ENCODE measurements at regions not wholly inside any gene's neighbourhood (a gene's known extent, or its start where the extent isn't known, plus 50 kb on each side); places are given as distances from the start of the nearest gene placed in this dataset.

DNA sequence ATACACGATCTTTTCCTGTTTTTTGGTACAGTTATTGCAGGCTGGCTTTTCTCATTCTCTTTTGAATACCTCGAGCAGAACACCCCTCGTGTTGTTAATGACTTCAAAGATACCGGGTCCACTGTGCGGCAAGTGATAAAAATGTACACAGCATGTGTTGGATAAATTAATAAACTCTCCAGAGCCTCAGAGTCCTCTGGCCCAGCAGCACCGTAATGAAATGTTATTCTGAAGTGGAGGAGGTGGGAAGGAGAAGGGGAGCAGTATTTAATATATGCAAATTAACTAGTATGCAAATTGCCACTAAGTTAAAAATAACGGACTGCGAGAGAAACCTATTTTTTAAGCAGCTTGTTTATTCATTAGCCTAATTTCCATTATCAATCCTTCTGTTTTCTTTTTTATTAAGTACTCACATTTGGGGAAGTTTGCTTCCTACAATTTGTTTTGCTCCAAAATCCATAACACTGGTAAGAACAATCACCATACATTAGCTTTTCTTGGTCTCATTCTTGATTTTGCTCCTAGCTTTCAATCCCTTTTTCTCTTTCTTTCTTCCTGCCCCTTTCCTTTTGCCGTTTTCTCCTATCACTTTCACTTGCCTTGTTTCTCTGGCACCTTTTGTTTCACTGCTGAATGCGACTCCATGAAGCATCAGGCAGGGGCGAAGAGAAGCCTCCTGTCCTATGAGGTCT lies 462.3 kb upstream of the PPP2R3A start:
- ChIA-PET CTCF (no interaction called here), POLR2A (no interaction called here)
- ATAC-seq: no peak
- no peak overlapping the region for H3K27ac ChIP-seq (ENCODE audit: low read depth, low read length)
- intact Hi-C loops (cut with micrococcal nuclease): no loop called here
- Mint-ChIP-seq H3K4me3 (no peak overlapping the region), H3K27me3 (peaks cover 0 to 24% (median 5%) of the 10 kb centered on the region in 5 donors), H3K36me3 (no peaks in the 10 kb centered on the region), H3K9me3 (peaks cover 0 to 10% (median 3%) of the 10 kb centered on the region in 11 donors), H3K4me1 (no peaks in the 10 kb centered on the region), H3K27ac (no peak overlapping the region)
- no peak overlapping the region for H3K4me3 ChIP-seq (ENCODE audit: low read length)
- DNase-seq: no peak
- no peaks in the 10 kb centered on the region for H3K4me1 ChIP-seq (ENCODE audit: control insufficient read depth in 2 of 2, insufficient read depth in 2 of 2, low read length in 2 of 2)
- no peaks in the 10 kb centered on the region for H3K36me3 ChIP-seq (ENCODE audit: control insufficient read depth in 2 of 3, insufficient read depth in 3 of 3, low read length in 3 of 3)
- no peaks in the 10 kb centered on the region for H3K9me3 ChIP-seq (ENCODE audit: control insufficient read depth in 2 of 3, low read length in 3 of 3)
- no peaks in the 10 kb centered on the region for H3K27me3 ChIP-seq (ENCODE audit: control insufficient read depth in 2 of 2, insufficient read depth in 2 of 2, low read length in 2 of 2)

DNA sequence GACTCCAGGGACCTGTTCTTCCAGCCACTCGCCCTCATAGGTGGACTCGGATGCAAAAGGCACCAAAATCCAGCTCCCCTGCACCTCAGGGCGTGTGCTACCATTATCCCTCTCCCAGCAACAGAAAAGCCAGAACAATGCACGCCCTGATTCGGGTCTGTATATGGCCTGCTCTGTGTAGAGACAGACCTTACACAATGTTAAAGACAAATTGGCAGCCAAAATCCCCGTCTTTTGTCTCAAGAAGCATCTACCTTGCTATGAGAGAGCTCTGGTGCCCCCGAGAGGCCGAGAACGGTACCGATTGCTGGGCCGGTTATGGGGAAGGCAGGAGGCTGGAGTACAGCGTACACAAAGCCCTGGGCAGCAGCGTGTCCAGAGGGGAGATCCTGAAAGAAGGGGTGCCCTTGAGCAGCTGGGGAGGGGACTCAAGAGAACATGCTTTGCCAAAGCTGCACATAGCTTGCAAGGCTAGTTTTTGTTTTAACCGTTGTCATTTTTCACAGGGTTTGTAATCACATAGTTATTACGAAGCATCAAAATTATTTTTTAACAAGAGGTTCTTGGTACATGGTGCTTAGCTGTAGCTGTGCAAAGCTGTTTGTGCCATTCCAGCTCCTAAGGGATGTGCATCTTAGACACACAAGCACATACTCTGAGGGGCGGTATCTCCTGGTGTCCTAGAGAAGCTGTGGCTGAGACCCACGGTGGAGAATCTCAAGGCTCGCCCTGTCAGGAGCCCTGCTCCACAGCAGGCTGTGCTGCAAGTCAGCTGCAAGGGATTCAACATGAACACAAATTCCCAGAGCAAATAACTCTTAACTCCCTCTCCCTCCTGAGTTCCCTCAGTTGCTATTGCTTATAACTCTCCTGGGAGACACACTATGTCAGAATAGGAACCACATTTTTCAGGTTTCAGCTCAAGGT lies 461.5 kb upstream of the PPP2R3A start:
- intact Hi-C loops (cut with micrococcal nuclease): no loop called here
- Mint-ChIP-seq H3K4me1 (no peaks in the 10 kb centered on the region), H3K27ac (no peak overlapping the region), H3K36me3 (no peaks in the 10 kb centered on the region), H3K9me3 (peaks cover under 1 to 16% (median 5%) of the 10 kb centered on the region in 11 donors), H3K4me3 (no peak overlapping the region), H3K27me3 (peaks cover 0 to 22% (median 5%) of the 10 kb centered on the region in 5 donors)
- no peaks in the 10 kb centered on the region for H3K4me1 ChIP-seq (ENCODE audit: control insufficient read depth in 2 of 2, insufficient read depth in 2 of 2, low read length in 2 of 2)
- H3K9me3 ChIP-seq (ENCODE audit: control insufficient read depth in 2 of 3, low read length in 3 of 3): no peaks in the 10 kb centered on the region
- CTCF ChIA-PET: no interaction called here
- H3K27me3 ChIP-seq (ENCODE audit: control insufficient read depth in 2 of 2, insufficient read depth in 2 of 2, low read length in 2 of 2): no peaks in the 10 kb centered on the region
- POLR2A ChIA-PET: no interaction called here
- no peak overlapping the region for H3K4me3 ChIP-seq (ENCODE audit: low read length)
- no peak for ATAC-seq
- H3K27ac ChIP-seq (ENCODE audit: low read depth, low read length): no peak overlapping the region
- peak in 1 of 9 donors; percentile 27 for DNase-seq
- no peaks in the 10 kb centered on the region for H3K36me3 ChIP-seq (ENCODE audit: control insufficient read depth in 2 of 3, insufficient read depth in 3 of 3, low read length in 3 of 3)

DNA sequence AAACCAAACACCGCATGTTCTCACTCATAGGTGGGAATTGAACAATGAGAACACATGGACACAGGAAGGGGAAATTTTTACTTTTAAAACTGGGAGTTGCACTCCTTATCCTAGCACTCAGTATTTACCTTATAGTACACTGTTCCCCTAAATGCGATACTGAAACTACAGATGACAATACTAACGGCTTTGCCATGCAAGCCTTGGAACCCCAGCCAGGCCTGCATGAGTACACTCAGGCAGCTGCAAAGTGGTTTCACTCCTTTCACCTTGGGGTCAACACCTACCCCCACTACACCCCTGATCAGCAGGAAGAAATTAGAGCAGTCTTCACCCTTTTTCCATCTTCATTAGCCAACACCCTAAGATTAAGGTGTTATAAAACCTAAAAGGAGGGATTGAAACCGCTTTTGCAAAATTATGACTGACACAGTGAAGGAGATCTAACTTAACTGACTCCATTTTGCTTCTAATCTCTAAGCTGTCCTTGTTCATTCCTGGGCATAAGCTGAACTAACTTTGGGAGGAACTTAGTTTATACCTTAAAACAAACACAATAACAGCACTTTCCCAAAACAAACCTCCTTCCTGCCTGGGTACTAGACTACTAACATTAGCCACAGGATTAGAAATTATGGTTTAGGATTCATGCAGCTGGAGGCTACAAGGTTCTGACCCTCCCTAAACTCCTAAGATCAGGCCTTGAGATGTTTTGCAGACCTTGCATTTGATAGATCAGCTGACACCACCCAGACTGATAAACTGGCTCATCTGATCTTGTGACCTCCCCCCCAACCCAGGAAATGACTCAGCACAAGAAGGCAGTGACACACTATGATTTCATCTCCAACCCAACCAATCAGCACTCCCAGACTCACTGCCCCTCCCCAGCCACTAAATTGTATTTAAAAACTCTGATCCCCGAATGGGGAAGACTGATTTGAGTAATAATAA lies 452.1 kb upstream of the PPP2R3A start:
- Histone ChIP-seq H3K27ac (ENCODE audit: low read depth, low read length) (no peak overlapping the region), H3K4me1 (ENCODE audit: control insufficient read depth in 2 of 2, insufficient read depth in 2 of 2, low read length in 2 of 2) (no peaks in the 10 kb centered on the region), H3K4me3 (ENCODE audit: low read length) (no peak overlapping the region), H3K36me3 (ENCODE audit: control insufficient read depth in 2 of 3, insufficient read depth in 3 of 3, low read length in 3 of 3) (no peaks in the 10 kb centered on the region), H3K27me3 (ENCODE audit: control insufficient read depth in 2 of 2, insufficient read depth in 2 of 2, low read length in 2 of 2) (no peaks in the 10 kb centered on the region), H3K9me3 (ENCODE audit: control insufficient read depth in 2 of 3, low read length in 3 of 3) (no peaks in the 10 kb centered on the region)
- Mint-ChIP-seq H3K27me3 (peaks cover 0 to 6% (median 0%) of the 10 kb centered on the region in 5 donors), H3K27ac (no peak overlapping the region), H3K4me3 (no peak overlapping the region), H3K9me3 (peaks cover 2 to 20% (median 10%) of the 10 kb centered on the region in 11 donors), H3K4me1 (no peaks in the 10 kb centered on the region), H3K36me3 (no peaks in the 10 kb centered on the region)
- ChIA-PET CTCF (no interaction called here), POLR2A (no interaction called here)
- DNase-seq: no peak
- no peak for ATAC-seq
- intact Hi-C loops (cut with micrococcal nuclease): no loop called here

DNA sequence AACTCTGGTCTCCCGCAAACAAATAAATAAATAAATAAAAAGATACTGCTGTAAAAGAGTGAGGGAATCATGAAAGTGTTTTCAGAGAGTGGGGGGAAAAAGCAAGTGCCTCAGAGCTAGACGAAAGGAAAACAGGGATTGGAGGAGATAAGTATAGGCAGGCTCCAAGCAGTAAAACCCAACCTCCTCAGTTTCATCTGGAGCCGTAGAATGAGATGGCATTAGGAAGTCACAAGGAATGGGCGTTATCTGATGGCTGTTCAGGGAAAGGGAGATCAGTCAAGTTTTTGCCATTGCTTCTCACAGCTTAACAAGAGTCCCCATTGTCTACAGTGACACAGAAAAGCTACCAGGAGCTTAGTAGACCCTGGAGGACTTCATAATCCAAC lies 451.5 kb upstream of the PPP2R3A start:
- H3K4me3 ChIP-seq (ENCODE audit: low read length): no peak overlapping the region
- intact Hi-C loops (cut with micrococcal nuclease): no loop called here
- H3K4me1 ChIP-seq (ENCODE audit: control insufficient read depth in 2 of 2, insufficient read depth in 2 of 2, low read length in 2 of 2): no peaks in the 10 kb centered on the region
- no peaks in the 10 kb centered on the region for H3K9me3 ChIP-seq (ENCODE audit: control insufficient read depth in 2 of 3, low read length in 3 of 3)
- no peaks in the 10 kb centered on the region for H3K27me3 ChIP-seq (ENCODE audit: control insufficient read depth in 2 of 2, insufficient read depth in 2 of 2, low read length in 2 of 2)
- CTCF ChIA-PET: no interaction called here
- peaks cover 0 to 15% (median 8%) of the 10 kb centered on the region in 11 donors for H3K9me3 Mint-ChIP-seq
- DNase-seq: no peak
- H3K4me3 Mint-ChIP-seq: no peak overlapping the region
- ATAC-seq: no peak
- H3K36me3 ChIP-seq (ENCODE audit: control insufficient read depth in 2 of 3, insufficient read depth in 3 of 3, low read length in 3 of 3): no peaks in the 10 kb centered on the region
- H3K27me3 Mint-ChIP-seq: peaks cover 0 to 7% (median 0%) of the 10 kb centered on the region in 5 donors
- no peaks in the 10 kb centered on the region for H3K4me1 Mint-ChIP-seq
- no peak overlapping the region for H3K27ac ChIP-seq (ENCODE audit: low read depth, low read length)
- POLR2A ChIA-PET: no interaction called here
- no peak overlapping the region for H3K27ac Mint-ChIP-seq
- H3K36me3 Mint-ChIP-seq: no peaks in the 10 kb centered on the region

DNA sequence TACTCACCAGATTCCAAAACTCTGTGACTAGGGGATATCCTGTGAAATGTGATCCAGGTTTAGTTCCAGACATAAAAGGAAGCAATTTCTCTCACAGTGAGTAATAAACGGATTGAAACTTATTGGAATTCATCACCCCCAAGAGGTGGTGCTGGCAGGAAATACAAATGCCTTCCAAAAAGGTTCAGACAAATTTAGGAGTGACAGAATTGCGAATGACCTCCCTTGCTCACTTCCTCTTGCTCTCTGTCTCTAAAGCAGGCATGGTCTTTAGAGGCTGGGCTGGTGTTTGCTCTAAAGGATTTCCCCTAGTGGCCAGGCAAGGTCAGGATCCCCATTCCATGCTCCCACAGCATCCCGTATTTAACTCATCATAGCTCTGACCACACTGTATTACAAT lies 449.4 kb upstream of the PPP2R3A start:
- CTCF ChIA-PET: no interaction called here
- no peaks in the 10 kb centered on the region for H3K36me3 ChIP-seq (ENCODE audit: control insufficient read depth in 2 of 3, insufficient read depth in 3 of 3, low read length in 3 of 3)

DNA sequence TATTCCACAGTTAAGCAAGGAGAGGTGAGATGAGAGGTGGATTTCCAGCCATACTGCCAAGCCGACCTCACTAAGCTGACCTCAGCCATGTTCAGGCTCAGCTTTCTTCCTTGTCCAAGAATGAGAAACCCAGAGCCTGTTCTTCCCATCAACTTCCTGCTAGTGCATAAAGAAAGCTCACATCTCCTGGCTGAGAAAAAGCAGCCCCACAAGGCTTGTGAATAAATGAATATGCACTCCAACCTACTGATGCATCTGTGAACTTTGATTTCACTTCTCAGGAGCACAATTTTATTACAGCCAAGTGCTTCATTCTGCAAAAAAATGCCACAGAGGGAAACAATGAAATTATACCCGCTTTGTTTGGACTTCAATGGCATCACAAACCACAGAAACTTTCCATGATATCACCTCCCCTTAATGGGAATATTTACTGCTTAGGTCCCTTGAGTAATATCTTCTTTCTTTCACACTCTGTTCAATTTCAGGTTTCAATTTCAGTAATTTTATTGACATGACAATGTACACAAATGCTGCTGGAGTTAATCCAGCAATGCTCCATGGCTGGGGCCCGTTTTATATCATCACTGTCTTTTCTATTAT lies 437.0 kb upstream of the PPP2R3A start:
- no peak overlapping the region for H3K27ac Mint-ChIP-seq
- H3K9me3 ChIP-seq (ENCODE audit: control insufficient read depth in 2 of 3, low read length in 3 of 3): no peaks in the 10 kb centered on the region
- no peaks in the 10 kb centered on the region for H3K27me3 ChIP-seq (ENCODE audit: control insufficient read depth in 2 of 2, insufficient read depth in 2 of 2, low read length in 2 of 2)
- ChIA-PET POLR2A (no interaction called here), CTCF (no interaction called here)
- H3K27me3 Mint-ChIP-seq: no peaks in the 10 kb centered on the region
- ATAC-seq (no peak), DNase-seq (no peak)
- H3K27ac ChIP-seq (ENCODE audit: low read depth, low read length): no peak overlapping the region
- H3K4me3 Mint-ChIP-seq: no peak overlapping the region
- no peaks in the 10 kb centered on the region for H3K4me1 ChIP-seq (ENCODE audit: control insufficient read depth in 2 of 2, insufficient read depth in 2 of 2, low read length in 2 of 2)
- intact Hi-C loops (cut with micrococcal nuclease): no loop called here
- peaks cover 0 to 14% (median 0%) of the 10 kb centered on the region in 11 donors for H3K9me3 Mint-ChIP-seq
- no peak overlapping the region for H3K4me3 ChIP-seq (ENCODE audit: low read length)
- H3K36me3 ChIP-seq (ENCODE audit: control insufficient read depth in 2 of 3, insufficient read depth in 3 of 3, low read length in 3 of 3): no peaks in the 10 kb centered on the region
- H3K4me1 Mint-ChIP-seq: no peaks in the 10 kb centered on the region
- H3K36me3 Mint-ChIP-seq: no peaks in the 10 kb centered on the region

More for the DNA sequence above, 449.4 kb upstream of the PPP2R3A start:
- Mint-ChIP-seq H3K27ac (no peak overlapping the region), H3K9me3 (peaks cover 0 to 12% (median 5%) of the 10 kb centered on the region in 11 donors), H3K4me3 (no peak overlapping the region), H3K36me3 (no peaks in the 10 kb centered on the region), H3K27me3 (peaks cover 0 to 7% (median 0%) of the 10 kb centered on the region in 5 donors), H3K4me1 (no peaks in the 10 kb centered on the region)
- POLR2A ChIA-PET: no interaction called here
- DNase-seq (no peak), ATAC-seq (no peak)
- Histone ChIP-seq H3K27ac (ENCODE audit: low read depth, low read length) (no peak overlapping the region), H3K9me3 (ENCODE audit: control insufficient read depth in 2 of 3, low read length in 3 of 3) (no peaks in the 10 kb centered on the region), H3K27me3 (ENCODE audit: control insufficient read depth in 2 of 2, insufficient read depth in 2 of 2, low read length in 2 of 2) (no peaks in the 10 kb centered on the region), H3K4me1 (ENCODE audit: control insufficient read depth in 2 of 2, insufficient read depth in 2 of 2, low read length in 2 of 2) (no peaks in the 10 kb centered on the region), H3K4me3 (ENCODE audit: low read length) (no peak overlapping the region)
- intact Hi-C loops (cut with micrococcal nuclease): no loop called here

Data from naive thymus-derived CD4-positive, alpha-beta T cell (primary cell).